SK-N-SH treated with all-trans-retinoic acid at 6 μM for 48 hours (cell line): ENCODE measurements at regions not wholly inside any gene's neighbourhood (a gene's known extent, or its start where the extent isn't known, plus 50 kb on each side); places are given as distances from the start of the nearest gene placed in this dataset.

Experiments used
- ARNTL ChIP-seq: fragments of 450-650 bp; formaldehyde crosslinking; IDR thresholded peaks from 2 replicates; pipeline ENCODE4 v1.5.0; 2020; ENCODE audit warnings: low read depth, mild to moderate bottlenecking, moderate library complexity, borderline replicate concordance
- CREB5 ChIP-seq: fragments of 250-450 bp; sonication (Bioruptor Pico); IDR thresholded peaks from 2 replicates; pipeline ENCODE4 v1.5.1; 2020; ENCODE audit warnings: low read depth, mild to moderate bottlenecking, moderate library complexity
- GLIS3 ChIP-seq: fragments of 250-450 bp; sonication (Bioruptor Pico); IDR thresholded peaks from 2 replicates; pipeline ENCODE4 v1.5.0; 2020; ENCODE audit warnings: mild to moderate bottlenecking, moderate library complexity
- ISL1 ChIP-seq: fragments of 250-450 bp; sonication (Bioruptor Pico); IDR thresholded peaks from 2 replicates; pipeline ENCODE4 v2.1.2; 2022; ENCODE audit warnings: mild to moderate bottlenecking, moderate library complexity
- POU6F1 ChIP-seq: fragments of 250-450 bp; sonication (Bioruptor Pico); IDR thresholded peaks from 2 replicates; pipeline ENCODE4 v1.8.0; 2021; ENCODE audit warnings: low read depth, mild to moderate bottlenecking, moderate library complexity, borderline replicate concordance
- ZFP30 ChIP-seq: fragments of 450-650 bp; formaldehyde crosslinking; IDR thresholded peaks from 2 replicates; pipeline ENCODE4 v1.5.0; 2022; ENCODE audit warnings: mild to moderate bottlenecking, moderate library complexity
- ZNF565 ChIP-seq: fragments of 450-650 bp; formaldehyde crosslinking; conservative IDR thresholded peaks from 2 replicates; pipeline ENCODE4 v1.5.0; 2020; ENCODE audit warnings: low read depth, mild to moderate bottlenecking, moderate library complexity
- ZNF70 ChIP-seq: fragments of 450-650 bp; formaldehyde crosslinking; IDR thresholded peaks from 2 replicates; pipeline ENCODE4 v1.5.0; 2020; ENCODE audit warnings: mild to moderate bottlenecking, moderate library complexity

- TF ChIP-seq ZFP30 (no peak), GLIS3 (no peak), POU6F1 (CRISPR knock-in tag) (no peak), ZNF565 (no peak), ISL1 (no peak), ARNTL (CRISPR knock-in tag) (no peak), CREB5 (CRISPR knock-in tag) (no peak), ZNF70 (CRISPR knock-in tag) (no peak)
Observed at GRCh38 chr2:43127941-43128558, 98.4 kb downstream of the ZFP36L2 start.
